ENCODE measurements at regions not wholly inside any gene's neighbourhood (a gene's known extent, or its start where the extent isn't known, plus 50 kb on each side); places are given as distances from the start of the nearest gene placed in this dataset.

DNA sequence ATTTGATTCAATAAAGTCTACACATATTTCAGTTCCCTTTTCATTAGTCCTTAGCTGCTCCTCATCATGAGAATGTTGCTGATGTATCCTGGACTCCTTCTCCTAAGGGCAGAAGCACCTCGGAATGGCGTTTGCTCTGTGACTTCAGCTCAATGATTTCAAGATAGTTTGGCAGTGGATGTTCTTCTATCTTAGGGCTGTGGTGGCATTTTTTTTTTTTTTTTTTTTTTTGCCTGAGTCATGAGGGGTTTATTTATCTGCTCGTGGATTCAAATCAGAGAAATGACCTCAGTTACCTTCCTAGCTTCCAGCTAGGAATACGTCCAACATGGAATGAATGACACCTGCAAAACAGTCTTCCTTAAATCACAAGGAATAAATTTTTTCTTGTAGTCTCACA, 220.0 kb upstream of the ZBED5 start:
- DNase-seq (ENCODE audit: low spot score) = no peak

DNA sequence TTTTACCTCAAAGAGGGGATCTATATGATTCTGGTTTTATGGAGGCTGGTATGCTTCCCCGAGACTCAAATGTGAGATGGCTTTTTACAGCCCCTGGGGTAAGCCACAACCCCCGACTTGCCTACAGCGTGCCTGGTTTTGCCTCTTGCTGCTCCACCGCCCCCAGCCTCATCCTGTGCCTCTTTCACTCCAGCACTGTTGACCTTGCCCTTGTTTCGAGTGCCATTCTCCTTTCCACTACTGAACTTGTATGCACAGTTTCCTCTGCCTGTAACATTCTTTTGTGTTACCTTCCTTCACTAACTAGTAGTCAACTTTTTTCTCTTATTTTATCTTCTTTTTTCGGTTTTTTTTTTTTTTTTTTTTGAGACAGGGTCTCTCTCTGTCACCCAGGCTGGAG, 219.0 kb upstream of the ZBED5 start:
- no peak for DNase-seq (ENCODE audit: low spot score)

- DNase-seq (ENCODE audit: low spot score) = no peak
Measured at GRCh38 chr11:11076276-11076675, 218.4 kb upstream of the ZBED5 start.

DNA sequence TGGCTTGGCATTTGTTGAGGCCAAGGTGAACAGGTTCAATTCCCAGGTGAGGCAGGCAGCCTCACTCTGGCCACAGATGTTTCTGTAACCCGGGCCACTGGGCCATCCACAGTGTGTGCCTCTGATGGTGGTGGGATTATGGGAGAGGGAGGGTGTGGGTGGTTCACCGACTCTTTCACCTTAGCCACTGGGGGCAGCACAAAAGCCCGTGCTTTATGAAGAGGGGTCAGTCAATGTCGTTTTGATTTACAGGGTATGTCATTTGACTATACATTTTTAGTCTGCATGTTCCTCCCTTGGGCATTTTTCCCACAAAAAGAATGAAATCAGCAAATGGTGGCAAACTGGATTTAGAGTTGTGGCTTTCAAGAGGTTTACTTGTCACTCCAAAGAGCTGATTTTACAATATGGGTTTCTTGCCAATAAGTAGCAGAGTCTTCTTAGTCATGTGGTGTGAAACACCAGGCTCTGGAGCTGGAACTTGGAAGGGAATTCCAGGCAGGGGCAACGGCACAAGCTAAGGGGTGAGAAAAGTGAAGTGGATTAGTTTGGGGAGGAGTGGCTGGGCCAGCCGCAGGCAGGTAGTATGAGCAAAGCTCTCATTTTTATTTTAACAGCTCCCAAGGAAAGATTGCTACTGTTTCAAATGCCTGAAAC, 217.8 kb upstream of the ZBED5 start:
- no peak for DNase-seq (ENCODE audit: low spot score)

- no peak for DNase-seq (ENCODE audit: low spot score)
Measured at GRCh38 chr11:11074686-11075335, 217.0 kb upstream of the ZBED5 start.

DNA sequence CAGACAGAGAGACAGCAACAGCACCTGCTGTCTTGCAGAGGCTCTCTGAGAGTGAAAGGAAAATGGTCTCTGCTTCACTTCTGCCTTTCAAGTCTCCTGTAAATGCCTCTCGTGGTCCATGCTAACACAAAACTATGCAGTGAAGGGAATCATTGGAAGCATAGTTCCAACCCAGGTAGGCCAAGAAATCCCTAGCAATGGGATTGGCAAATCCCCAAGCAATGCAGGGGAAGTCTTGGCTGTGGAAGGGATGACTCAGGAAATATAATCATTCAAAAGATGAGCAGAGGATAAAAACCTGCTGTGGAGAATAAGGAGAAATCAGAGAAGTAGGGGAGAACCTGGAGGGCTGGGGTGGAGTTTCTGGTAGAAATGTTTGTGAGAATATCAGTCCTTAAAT, 216.1 kb upstream of the ZBED5 start:
- no peak for DNase-seq (ENCODE audit: low spot score)

GRCh38 chr11:11072067-11072466, 214.2 kb upstream of the ZBED5 start:
- DNase-seq (ENCODE audit: low spot score) = no peak

GRCh38 chr11:11071486-11071885, 213.6 kb upstream of the ZBED5 start:
- no peak for DNase-seq (ENCODE audit: low spot score)

- no peak for DNase-seq (ENCODE audit: low spot score)
Measured at GRCh38 chr11:11070976-11071375, 213.1 kb upstream of the ZBED5 start.

- no peak for DNase-seq (ENCODE audit: low spot score)
Measured at GRCh38 chr11:11069841-11070835, 212.3 kb upstream of the ZBED5 start.

DNA sequence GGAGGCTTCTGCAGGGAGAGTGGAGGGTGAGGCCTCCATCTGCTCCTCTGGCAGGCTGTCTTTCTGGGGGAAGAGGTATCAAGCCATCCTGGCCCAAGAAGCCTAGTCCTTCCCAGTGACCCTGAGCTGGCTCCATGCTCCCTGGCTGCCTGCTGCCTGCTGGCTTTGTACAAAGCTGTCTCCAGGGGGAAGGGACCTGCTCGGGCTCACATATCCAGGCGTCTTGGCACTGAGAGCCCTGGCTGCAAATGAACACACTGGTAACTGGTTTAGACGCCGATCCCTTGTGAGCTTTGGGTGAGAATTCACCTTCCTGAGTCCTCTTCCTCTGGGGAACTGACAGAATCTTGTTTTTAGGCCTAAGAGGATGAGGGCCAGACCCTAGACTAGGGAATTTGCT, 210.3 kb upstream of the ZBED5 start:
- DNase-seq (ENCODE audit: low spot score) = no peak

DNA sequence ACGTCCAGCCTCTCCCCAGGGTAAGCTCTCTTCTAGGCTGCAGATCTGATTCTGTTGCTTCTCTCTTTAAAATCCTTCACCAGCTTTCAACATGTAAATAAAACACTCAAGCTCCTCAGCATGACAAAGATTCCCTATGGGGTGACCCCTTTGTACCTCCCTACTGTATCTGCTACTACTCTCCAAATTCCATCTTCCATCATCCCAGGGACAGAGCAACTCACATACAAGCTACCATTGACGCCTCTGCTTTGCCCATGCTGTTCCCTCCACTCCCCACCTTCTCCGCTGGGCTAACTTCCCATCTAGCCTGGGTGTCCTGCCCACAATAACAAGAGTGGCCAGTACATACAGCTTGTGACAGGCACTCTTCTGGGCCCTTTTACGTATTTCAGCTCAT, 207.5 kb upstream of the ZBED5 start:
- DNase-seq (ENCODE audit: low spot score) = no peak

- DNase-seq (ENCODE audit: low spot score) = no peak
Measured at GRCh38 chr11:11057472-11057854, 199.6 kb upstream of the ZBED5 start.

DNA sequence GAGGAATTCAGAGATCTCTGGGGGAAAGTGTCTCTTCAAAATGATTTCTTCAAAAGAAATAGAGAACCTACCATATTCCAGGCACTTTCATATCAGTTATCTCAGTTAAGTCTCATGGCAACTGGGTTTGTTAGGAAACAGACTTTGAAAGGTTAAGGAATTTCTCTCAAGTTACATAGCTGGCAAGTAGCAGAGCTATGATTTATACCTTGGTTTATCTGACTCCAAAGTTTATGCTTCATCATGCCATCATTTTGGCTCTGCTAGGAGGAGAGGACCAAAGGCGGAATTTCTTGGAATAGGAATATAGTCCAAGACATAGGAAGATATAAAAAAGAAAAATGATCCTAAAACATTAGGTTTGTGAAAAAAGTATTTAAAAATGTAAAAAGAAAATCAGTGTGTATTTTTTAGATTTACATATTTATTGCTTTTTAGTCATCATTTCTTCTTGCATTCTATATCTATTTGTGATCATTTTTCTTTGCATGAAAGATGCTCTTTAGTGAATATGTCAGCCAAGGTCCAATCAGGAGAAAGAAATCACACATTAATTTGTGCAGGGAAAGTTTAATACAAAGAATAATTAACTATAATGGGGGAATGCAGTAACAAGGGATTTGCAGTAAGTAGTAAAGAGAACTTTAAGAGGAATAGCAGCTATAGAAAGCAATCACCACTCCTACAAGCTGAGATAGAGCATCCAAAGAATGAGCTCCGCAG, 199.1 kb upstream of the ZBED5 start:
- no peak for DNase-seq (ENCODE audit: low spot score)

DNA sequence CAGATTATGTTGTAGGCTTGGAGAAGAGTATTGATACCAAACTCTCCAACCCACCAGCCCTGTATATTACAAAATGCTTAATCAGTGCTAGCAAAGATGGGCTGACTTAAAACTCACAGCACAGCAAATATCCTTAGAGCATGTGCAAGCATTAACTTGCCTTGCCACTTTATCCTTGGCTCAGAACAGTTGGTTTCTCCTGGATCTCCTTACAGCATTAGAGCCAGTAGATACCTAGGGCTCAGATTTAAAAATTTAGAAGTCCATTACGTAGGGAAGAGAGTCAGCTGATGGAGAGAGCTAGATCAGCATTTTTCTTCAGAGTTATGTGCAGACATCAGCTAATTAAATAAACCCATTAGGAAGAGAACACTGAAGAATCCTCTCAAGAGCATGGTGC, 198.5 kb upstream of the ZBED5 start:
- DNase-seq (ENCODE audit: low spot score) = no peak

- DNase-seq (ENCODE audit: low spot score) = no peak
Measured at GRCh38 chr11:11047851-11048610, 190.2 kb upstream of the ZBED5 start.

GRCh38 chr11:11046781-11047180, 188.9 kb upstream of the ZBED5 start:
- no peak for DNase-seq (ENCODE audit: low spot score)

DNA sequence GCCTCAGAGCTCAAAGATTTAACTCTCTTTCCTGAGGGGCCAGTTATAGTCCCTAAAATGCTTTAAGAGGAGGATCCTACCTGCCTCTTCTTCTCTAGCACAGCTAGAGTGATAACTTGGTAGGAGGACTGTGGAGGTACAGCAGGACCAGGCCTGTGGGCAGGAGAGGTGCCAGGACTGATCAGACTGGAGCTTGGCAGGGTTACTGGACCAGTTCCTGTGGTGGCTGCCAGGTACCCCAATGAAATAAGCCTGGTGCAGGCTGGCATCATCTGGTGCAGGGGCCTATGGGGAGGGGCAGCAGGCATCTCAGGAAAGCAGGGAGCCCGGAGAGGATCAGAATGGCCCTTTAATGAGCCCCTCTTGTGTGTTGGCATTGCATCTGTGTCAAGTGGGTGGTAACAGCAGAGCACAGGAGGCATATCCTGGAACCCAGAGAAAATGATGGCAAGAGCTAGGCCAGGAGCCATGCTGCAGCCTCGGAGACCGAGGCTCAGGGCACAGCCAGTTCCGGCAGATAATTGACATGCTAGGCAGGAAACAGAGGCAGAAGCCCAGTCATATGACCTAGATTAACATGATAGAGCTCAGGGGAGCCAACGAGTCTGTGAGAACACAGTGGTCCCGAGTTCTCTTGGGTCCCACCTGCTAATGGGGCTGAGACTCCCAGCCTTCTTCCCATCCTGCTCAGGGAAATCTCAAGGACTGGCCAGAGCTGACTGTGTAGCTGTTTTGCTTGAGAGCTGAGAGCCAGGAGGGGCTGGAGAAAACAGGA, 187.5 kb upstream of the ZBED5 start:
- no peak for DNase-seq (ENCODE audit: low spot score)

DNA sequence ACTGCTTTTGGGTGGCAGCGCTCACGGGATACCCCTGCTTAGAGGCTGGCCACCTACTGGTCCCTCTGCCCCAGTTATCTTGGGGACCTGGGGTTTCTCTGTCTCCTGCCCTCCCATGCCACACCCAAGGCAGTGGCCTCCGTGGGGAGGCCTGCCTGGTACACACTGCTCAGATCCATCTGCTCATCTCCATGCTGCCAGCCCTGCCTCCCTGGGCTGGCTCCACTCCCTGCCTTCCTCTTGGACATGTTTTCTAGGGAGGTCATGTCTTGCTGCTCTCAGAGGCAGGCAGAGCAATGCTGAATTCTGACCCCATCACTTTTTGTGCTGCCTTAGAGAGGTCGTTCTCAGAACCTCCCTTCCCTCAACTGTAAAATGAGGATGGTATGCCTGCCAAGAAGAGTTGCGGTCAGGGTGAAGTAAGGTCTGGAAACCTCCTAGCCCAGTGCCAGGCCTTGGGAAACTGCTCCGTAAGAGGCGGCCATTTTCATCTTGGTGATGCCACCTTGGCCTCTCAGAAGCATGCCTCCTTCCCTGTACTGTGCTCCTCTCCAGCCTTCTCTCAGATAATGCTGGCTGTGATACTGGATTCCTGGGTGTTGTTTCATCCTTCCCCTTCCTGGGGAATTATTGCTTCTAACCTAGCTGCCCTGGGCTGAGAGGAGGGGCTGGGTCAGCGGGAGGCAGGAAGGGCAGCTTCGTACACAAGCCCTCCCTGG, 186.4 kb upstream of the ZBED5 start:
- DNase-seq (ENCODE audit: low spot score) = no peak

DNA sequence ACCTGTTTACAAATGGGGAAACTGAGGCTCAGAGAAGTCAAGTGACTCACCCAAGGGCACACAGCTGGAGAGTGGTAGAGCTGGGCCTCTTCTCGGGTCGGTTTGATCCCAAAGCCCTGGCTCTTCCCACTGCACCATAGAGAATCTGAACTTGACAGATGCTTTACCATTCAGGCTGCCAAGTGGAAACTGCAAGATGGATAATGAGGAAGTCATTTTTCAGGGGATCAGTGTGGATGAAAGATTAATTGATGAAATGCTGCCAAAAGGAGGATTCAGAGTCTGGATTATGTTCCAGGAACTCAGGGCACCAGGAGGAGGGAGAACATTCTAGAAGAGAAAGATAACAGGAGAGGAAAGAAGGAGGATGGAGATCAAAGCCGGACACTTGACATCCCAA, 185.9 kb upstream of the ZBED5 start:
- no peak for DNase-seq (ENCODE audit: low spot score)

Measured in CD4-positive, alpha-beta T cell treated with Interleukin-15 for 4 hours (primary cell).